ENCODE measurements at regions not wholly inside any gene's neighbourhood (a gene's known extent, or its start where the extent isn't known, plus 50 kb on each side); places are given as distances from the start of the nearest gene placed in this dataset.
A peak's percentile ranks its signal among the peaks of the same experiment; 100 is the strongest.

GRCh38 chr12:38138225-38139221 lies 178.1 kb upstream of the ALG10B start:
- DNase-seq (ENCODE audit: low read depth, low spot score), result peak; percentile 1

GRCh38 chr12:38139456-38139855 lies 177.1 kb upstream of the ALG10B start:
- DNase-seq (ENCODE audit: low read depth, low spot score), result no peak

- no peak for DNase-seq (ENCODE audit: low read depth, low spot score)
Observed at GRCh38 chr12:38141239-38141638, 175.3 kb upstream of the ALG10B start.

DNA sequence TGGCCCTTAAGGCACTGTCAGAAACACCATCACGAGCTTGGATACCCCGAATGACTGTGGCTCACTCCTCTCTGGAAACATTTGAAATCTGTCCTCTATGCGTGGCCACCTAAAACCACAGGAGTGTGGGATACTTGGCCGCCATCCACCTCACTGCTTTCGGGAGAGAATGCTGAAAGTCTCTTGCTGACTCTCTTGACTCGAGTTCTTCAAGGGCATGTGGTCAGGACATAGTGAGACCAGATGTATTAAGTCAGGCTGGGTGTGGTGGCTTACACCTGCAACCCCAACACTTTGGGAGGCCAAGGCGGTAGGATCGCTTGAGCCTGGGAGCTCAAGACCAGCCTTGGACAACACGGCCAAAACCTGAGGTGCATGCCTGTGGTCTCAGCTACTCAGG lies 174.7 kb upstream of the ALG10B start:
- no peak for DNase-seq (ENCODE audit: low read depth, low spot score)

- DNase-seq (ENCODE audit: low read depth, low spot score), result no peak
Observed at GRCh38 chr12:38142974-38143373, 173.6 kb upstream of the ALG10B start.

DNA sequence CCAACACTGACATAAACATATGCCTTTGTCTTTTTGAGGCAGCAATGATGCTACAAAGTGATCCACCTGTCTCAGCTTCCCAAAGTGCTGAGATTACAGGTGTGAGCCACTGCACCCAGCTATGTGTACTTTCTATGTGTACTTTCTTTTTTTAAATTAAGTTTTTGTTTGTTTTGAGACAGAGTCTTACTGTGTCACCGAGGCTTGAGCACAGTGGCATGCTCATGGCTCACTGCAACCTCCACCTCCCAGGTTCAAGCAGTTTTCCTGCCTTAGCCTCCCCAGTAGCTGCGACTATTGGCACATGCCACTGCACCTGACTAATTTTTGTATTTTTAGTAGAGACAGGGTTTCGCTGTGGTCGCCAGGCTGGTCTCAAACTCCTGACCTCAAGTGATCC lies 172.5 kb upstream of the ALG10B start:
- DNase-seq (ENCODE audit: low read depth, low spot score), result no peak

GRCh38 chr12:38144601-38145436 lies 171.8 kb upstream of the ALG10B start:
- no peak for DNase-seq (ENCODE audit: low read depth, low spot score)

GRCh38 chr12:38149395-38150073 lies 167.0 kb upstream of the ALG10B start:
- DNase-seq (ENCODE audit: low read depth, low spot score), result no peak

DNA sequence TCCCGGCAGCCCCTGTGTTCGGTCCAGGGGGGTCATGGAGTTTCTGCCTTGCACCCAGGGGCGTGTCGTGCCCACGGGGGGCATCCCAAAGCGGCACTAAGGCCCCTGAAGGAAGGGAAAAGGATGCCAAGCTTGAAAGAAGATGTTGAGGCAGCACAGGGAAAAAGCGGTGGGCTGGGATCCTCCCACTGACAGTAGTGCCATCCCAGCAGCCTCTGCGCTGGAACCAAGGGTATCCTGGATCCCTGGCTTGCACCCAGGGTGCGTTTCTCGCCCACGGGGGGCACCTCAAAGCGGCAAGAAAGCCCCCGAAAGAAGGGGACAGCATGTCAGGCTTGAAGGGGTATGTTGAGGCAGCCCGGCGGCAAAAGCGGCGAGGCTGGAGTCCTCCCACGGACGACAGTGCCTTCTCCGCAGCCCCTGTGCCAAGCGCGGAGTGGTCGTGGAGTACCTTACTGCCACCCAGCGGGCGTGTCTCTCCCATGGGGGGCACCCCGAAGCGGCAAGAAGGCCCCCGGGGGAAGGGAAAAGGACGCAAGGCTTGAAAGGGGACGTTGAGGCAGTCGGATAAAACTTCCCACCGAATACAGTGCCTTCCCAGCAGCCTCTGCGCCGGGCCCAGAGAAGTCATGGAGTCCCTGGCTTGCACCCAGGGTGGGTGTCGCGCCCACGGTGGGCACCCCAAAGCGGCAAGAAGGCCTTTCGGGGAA lies 164.4 kb upstream of the ALG10B start:
- no peak for DNase-seq (ENCODE audit: low read depth, low spot score)

GRCh38 chr12:38152816-38153736 lies 163.5 kb upstream of the ALG10B start:
- no peak for DNase-seq (ENCODE audit: low read depth, low spot score)

DNA sequence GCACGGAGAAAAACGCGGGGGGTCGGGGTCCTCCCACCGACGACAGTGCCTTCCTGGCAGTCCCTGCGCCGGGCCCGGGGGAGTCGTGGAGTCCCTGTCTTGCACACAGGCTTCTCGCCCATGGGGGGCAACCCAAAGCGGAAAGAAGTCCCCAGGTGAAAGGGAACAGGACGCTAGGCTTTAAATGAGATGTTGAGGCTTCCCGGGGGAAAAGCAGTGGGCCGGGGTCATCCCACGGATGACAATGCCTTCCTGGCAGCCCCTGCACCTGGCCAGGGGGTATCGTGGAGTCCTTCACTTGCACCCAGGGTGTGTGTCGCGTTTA lies 162.9 kb upstream of the ALG10B start:
- no peak for DNase-seq (ENCODE audit: low read depth, low spot score)

DNA sequence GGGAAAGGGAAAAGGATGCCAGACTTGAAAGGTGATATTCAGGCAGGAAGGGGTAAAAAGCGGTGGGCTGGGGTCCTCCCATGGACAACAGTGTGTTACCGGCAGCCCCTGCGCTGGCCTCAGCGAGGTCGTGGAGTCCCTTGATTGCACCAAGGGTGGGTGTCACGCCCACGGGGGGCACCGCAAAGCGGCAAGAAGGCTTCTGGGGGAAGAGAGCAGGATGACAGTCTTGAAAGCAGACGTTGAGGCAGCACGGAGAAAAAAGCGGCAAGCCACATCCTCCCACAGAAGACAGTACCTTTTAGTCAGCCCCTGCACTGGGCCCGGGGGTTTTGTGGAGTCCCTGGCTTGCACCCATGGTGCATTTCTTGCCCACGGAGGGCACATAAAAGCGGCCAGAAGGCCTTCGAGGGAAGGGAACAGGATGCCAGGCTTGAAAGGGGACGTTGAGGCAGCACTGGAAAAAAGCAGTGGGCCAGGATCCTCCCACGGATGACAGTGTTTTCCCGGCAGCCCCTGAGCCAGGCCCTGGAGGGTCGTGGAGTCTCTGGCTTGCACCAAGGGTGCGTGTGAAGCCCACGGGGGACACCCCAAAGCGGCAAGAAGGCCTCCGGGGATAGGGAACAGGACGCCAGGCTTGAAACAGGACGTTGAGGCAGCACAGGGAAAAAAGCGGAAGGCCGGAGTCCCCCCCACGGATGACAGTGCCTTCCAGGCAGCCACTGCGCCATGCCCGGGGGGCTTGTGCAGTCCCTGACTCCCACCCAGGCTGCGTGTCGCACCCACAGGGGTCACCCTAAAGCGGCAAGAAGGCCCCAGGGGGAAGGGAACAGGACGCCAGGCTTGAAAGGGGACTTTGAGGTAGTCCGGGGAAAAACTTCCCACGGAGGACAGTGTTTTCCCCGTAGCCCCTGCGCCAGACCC lies 162.2 kb upstream of the ALG10B start:
- no peak for DNase-seq (ENCODE audit: low read depth, low spot score)

DNA sequence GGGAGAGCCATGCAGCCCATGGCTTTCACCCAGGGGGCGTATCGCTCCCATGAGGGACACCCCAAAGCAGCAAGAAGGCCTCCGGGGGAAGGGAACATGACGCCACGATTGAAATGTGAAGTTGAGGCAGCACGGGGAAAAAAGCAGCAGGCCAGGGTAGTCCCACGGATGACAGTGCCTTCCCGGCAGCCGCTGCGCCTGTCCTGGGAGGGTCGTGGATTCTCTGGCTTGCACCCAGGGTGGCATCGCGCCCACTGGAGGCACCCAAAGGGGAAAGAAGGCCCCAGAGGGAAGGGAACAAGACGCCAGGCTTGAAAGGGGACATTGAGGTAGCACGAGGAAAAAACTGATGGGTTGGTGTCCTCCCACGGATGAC lies 161.6 kb upstream of the ALG10B start:
- DNase-seq (ENCODE audit: low read depth, low spot score), result no peak

- no peak for DNase-seq (ENCODE audit: low read depth, low spot score)
Observed at GRCh38 chr12:38155526-38156496, 160.8 kb upstream of the ALG10B start.

DNA sequence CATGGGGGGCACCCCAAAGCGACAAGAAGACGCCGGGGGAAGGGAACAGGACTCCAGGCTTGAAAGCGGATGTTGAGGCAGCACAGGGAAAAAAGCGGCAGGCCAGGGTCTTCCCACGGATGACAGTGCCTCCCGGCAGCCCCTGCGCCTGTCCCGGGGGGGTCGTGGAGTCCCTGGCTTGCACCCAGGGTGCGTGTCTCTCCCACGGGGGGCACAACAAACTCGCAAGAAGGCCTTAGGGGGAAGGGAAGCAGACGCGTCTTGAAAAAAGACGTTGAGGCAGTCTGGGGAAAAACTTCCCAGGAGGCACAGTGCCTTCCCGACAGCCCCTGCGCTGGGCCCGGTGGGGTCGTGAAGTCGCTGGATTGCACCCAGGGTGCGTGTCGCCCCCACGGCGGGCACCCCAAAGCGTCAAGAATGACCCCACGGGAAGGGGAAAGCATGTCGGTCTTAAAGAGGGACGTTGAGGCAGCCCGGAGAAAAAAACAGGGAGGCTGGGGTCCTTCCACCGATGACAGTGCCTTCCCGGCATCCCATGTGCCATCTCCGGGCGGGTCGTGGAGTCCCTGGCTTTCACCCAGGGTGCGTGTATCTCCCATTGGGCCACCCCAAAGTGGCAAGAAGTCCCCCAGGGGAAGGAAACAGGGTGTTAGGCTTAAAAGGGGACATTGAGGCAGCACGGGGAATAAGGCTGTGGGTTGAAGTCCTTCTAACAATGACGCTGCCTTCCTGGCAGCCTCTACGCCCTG lies 159.9 kb upstream of the ALG10B start:
- DNase-seq (ENCODE audit: low read depth, low spot score), result no peak

GRCh38 chr12:38157274-38157932 lies 159.2 kb upstream of the ALG10B start:
- DNase-seq (ENCODE audit: low read depth, low spot score), result no peak

DNA sequence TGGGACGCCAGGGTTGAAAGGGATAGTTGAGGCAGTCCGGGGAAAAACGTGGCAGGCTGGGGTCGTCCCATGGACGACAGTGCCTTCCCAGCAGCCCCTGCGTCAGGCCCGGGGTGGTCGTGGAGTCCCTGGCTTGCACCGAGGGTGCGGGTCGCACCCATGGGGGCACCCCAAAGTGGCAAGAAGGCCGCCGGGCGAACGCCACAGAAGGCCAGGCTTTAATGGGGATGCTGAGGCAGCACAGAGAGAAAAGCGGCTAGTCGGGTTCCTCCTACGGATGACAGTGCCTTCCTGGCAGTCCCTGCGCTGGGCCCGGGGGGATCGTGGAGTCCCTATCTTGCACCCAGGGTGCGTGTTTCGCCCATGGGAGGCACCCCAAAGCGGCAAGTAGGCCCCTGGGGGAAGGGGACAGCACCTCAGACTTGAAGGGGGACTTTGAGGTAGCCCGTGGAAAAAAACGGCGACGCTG lies 158.6 kb upstream of the ALG10B start:
- no peak for DNase-seq (ENCODE audit: low read depth, low spot score)
